ENCODE measurements at regions not wholly inside any gene's neighbourhood (a gene's known extent, or its start where the extent isn't known, plus 50 kb on each side); places are given as distances from the start of the nearest gene placed in this dataset.

DNA sequence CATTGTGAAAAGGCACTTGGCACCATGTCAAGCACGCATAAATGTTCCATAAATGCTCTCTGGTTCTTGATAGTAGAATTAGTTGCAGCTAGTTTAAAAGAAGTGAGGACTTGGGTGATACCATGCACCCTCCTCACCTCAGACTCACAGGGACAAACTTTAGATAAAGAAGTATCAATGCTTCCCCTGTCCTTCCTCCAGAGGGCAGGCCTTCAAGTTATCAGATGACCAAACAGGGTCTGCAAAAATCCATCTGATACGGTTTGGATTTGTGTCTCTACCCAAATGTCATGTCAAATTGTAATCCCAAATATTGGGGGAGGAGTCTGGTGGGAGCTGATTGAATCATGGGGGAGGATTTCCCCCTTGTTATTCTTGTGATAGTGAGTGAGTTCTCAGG is 54.1 kb downstream of the C1QL2 start:
- no peak for ATAC-seq
- H3K4me1 ChIP-seq, result no peaks in the 10 kb centered on the region
- H3K27me3 ChIP-seq, result no peaks in the 10 kb centered on the region
- DNase-seq, result no peak
- intact Hi-C loops (cut with DNase I), result no loop called here
- WGBS, 4 donors, result 27 to 34% (median 27%) methylated on average over 2 of the region's 2 CpGs
- no peak overlapping the region for H3K27ac ChIP-seq
- no peak for TF ChIP-seq POLR2A (IDR thresholded peaks at IDR 0.05)
- TF ChIP-seq, protein P1, sequence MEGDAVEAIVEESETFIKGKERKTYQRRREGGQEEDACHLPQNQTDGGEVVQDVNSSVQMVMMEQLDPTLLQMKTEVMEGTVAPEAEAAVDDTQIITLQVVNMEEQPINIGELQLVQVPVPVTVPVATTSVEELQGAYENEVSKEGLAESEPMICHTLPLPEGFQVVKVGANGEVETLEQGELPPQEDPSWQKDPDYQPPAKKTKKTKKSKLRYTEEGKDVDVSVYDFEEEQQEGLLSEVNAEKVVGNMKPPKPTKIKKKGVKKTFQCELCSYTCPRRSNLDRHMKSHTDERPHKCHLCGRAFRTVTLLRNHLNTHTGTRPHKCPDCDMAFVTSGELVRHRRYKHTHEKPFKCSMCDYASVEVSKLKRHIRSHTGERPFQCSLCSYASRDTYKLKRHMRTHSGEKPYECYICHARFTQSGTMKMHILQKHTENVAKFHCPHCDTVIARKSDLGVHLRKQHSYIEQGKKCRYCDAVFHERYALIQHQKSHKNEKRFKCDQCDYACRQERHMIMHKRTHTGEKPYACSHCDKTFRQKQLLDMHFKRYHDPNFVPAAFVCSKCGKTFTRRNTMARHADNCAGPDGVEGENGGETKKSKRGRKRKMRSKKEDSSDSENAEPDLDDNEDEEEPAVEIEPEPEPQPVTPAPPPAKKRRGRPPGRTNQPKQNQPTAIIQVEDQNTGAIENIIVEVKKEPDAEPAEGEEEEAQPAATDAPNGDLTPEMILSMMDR (IDR thresholded peaks at IDR 0.05), result no peak
- H3K9me3 ChIP-seq, result peaks cover 0 to 28% (median 4%) of the 10 kb centered on the region in 12 donors
- H3K4me3 ChIP-seq, result no peak overlapping the region
- H3K36me3 ChIP-seq, result no peaks in the 10 kb centered on the region

DNA sequence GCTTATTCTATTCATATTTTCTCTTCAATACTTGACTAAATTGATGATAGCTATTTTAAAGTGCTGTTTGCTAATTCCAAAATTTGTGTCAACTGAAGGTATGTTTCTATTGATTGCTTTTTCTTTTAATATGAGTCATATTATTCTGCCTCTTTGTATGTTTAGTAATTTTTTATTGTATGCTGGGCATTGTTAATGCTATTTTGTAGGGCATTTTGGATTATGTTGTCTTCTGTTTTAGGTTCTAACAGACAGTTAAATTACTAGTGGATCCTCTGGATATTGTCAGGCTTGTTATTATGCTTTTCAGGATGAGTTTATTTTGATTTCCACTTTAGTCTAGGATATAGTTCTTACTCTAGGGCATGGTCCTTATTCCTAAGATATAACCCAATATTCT is 55.6 kb downstream of the C1QL2 start:
- H3K4me1 ChIP-seq, result no peaks in the 10 kb centered on the region
- no peaks in the 10 kb centered on the region for H3K27me3 ChIP-seq
- H3K4me3 ChIP-seq, result no peak overlapping the region
- H3K27ac ChIP-seq, result no peak overlapping the region
- no peaks in the 10 kb centered on the region for H3K36me3 ChIP-seq
- TF ChIP-seq, protein P1 (IDR thresholded peaks at IDR 0.05), result no peak
- no peak for TF ChIP-seq POLR2A (IDR thresholded peaks at IDR 0.05)
- DNase-seq (no peak), ATAC-seq (no peak)
- intact Hi-C loops (cut with DNase I), result no loop called here
- H3K9me3 ChIP-seq, result peaks cover 0 to 31% (median 4%) of the 10 kb centered on the region in 12 donors

DNA sequence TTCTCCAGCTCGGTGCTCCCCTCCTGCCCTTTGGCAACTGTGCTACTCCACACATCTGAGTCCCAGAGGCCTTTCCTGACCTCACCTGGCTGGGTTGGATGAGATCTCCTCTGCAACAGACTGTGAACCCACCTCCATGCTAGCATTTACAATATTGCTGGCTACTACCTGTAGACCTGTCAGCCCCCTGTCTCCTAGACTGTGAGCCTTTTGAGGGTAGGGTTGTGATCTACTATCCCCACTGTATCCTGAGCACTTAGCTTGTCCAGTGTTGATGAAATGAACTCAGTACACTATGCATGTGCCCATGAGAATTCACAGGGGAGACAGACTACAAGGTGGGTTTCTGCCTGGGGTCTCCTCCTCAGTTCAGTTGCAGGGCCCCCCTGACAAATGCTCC is 70.1 kb downstream of the C1QL2 start:
- H3K9me3 ChIP-seq, result no peaks in the 10 kb centered on the region

DNA sequence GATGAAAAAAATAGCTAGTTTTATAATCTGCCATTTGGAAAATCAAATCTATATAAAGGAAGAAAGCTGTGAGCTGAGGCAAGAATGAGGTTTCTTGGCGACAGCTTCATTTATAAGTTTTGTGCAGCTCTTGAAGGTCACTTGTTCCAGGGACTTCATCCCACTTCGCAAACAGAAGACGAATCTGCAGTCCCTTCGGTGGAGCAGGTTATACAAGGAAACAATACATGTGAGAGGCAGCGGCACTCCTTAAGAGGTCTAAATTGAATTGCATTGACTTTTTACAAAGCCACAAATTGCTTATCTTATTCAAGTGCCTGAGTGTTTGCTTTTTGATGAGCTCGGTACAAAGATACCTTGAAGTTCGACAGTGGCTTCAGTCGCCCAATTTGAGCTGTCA is 72.2 kb downstream of the C1QL2 start:
- intact Hi-C loops (cut with DNase I), result no loop called here
- H3K9me3 ChIP-seq, result peaks cover 0 to 3% (median 0%) of the 10 kb centered on the region in 12 donors
- TF ChIP-seq POLR2A (IDR thresholded peaks at IDR 0.05), result no peak
- TF ChIP-seq, protein P1 (IDR thresholded peaks at IDR 0.05), result no peak
- ATAC-seq (no peak), DNase-seq (no peak)
- H3K4me3 ChIP-seq, result no peak overlapping the region
- H3K4me1 ChIP-seq, result peaks cover 0 to 7% (median 0%) of the 10 kb centered on the region in 12 donors
- no peak overlapping the region for H3K27ac ChIP-seq
- 54 to 59% (median 58%) methylated on average over 8 of the region's 8 CpGs for WGBS, 4 donors
- H3K27me3 ChIP-seq, result no peaks in the 10 kb centered on the region
- no peaks in the 10 kb centered on the region for H3K36me3 ChIP-seq

More for the DNA sequence above, 70.1 kb downstream of the C1QL2 start:
- WGBS, 4 donors, result 63 to 69% (median 64%) methylated on average over 1 of the region's 1 CpG
- TF ChIP-seq, protein P1 (IDR thresholded peaks at IDR 0.05), result no peak
- no peak for TF ChIP-seq POLR2A (IDR thresholded peaks at IDR 0.05)
- ATAC-seq (no peak), DNase-seq (no peak)
- intact Hi-C loops (cut with DNase I), result no loop called here
- no peaks in the 10 kb centered on the region for H3K36me3 ChIP-seq
- H3K4me3 ChIP-seq, result no peak overlapping the region
- H3K4me1 ChIP-seq, result peaks cover 0 to 7% (median 0%) of the 10 kb centered on the region in 12 donors
- no peaks in the 10 kb centered on the region for H3K27me3 ChIP-seq
- H3K27ac ChIP-seq, result no peak overlapping the region
